ENCODE measurements at regions not wholly inside any gene's neighbourhood (a gene's known extent, or its start where the extent isn't known, plus 50 kb on each side); places are given as distances from the start of the nearest gene placed in this dataset.

DNA sequence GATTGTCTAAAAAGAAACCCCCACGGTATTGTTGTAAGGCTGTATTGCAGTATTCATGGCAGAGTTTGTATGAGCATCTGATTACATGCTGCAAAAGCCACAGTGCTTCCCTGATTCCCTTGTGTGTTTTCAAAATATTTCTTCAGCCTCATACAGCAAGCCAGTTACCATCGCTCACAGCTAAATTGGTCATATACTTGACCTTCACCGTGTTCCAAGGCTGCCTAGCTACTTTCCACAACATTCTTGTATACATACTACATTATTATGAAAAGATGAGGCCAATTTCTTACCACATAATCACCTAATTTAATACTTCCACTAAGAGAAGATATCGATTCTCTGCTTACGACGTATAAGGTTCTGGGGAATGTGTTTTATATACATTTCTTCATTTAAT, 576.3 kb upstream of the CNTNAP5 start:
- TF ChIP-seq, protein P1, sequence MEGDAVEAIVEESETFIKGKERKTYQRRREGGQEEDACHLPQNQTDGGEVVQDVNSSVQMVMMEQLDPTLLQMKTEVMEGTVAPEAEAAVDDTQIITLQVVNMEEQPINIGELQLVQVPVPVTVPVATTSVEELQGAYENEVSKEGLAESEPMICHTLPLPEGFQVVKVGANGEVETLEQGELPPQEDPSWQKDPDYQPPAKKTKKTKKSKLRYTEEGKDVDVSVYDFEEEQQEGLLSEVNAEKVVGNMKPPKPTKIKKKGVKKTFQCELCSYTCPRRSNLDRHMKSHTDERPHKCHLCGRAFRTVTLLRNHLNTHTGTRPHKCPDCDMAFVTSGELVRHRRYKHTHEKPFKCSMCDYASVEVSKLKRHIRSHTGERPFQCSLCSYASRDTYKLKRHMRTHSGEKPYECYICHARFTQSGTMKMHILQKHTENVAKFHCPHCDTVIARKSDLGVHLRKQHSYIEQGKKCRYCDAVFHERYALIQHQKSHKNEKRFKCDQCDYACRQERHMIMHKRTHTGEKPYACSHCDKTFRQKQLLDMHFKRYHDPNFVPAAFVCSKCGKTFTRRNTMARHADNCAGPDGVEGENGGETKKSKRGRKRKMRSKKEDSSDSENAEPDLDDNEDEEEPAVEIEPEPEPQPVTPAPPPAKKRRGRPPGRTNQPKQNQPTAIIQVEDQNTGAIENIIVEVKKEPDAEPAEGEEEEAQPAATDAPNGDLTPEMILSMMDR (IDR thresholded peaks at IDR 0.05): no peak
- TF ChIP-seq POLR2A (IDR thresholded peaks at IDR 0.05): no peak

Data from esophagus squamous epithelium (tissue), 4 donors.